DOHH2 (cell line): ENCODE measurements at regions not wholly inside any gene's neighbourhood (a gene's known extent, or its start where the extent isn't known, plus 50 kb on each side); places are given as distances from the start of the nearest gene placed in this dataset.

Source experiments
- CTCF ChIP-seq: fragments of 200-600 bp; sonication (generic); IDR thresholded peaks from one replicate; pipeline ENCODE4 v1.5.1; 2014; ENCODE audit warnings: antibody characterized with exemption, mild to moderate bottlenecking, low read depth, low read length; ENCODE audit not compliant: poor library complexity, severe bottlenecking
- EZH2phosphoT487 ChIP-seq: fragments of 200-600 bp; sonication (generic); IDR thresholded peaks from 2 replicates; pipeline ENCODE4 v1.6.1; 2017; ENCODE audit warnings: borderline replicate concordance, mild to moderate bottlenecking, antibody characterized with exemption, low read length, moderate library complexity, mixed read lengths

GRCh38 chr12:46487567-46488131, 115.1 kb upstream of the SLC38A2 start:
- TF ChIP-seq CTCF, result no peak
- no peak for TF ChIP-seq EZH2phosphoT487
